ENCODE measurements at regions not wholly inside any gene's neighbourhood (a gene's known extent, or its start where the extent isn't known, plus 50 kb on each side); places are given as distances from the start of the nearest gene placed in this dataset.

DNA sequence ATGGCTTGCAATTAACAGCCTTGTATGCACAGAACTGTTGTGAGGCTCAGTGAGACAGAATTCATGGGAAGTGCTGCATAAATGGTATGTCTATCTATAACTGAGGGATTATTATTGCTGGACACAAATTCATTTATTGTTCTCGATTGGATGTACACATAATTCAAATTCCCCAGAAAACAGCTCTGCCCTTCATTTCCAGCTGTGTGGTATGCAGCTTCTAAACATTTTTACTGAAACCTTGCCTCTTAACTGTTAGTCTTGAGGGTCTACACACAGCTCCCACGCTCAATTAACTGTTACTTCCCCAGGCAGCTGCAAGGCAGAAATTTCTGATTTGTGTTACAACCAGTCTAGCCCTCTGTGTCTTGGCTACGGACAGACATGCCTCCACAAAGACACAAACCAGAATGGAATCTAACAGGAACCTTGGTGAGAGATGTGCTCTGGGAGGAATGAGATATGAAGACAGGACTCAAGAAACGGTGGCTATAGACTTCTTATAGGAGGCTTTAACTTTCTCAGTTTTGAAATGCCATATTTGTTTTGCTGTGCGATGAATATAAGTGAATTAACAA lies 139.7 kb upstream of the TBL1XR1 start:
- TF ChIP-seq, protein P1, sequence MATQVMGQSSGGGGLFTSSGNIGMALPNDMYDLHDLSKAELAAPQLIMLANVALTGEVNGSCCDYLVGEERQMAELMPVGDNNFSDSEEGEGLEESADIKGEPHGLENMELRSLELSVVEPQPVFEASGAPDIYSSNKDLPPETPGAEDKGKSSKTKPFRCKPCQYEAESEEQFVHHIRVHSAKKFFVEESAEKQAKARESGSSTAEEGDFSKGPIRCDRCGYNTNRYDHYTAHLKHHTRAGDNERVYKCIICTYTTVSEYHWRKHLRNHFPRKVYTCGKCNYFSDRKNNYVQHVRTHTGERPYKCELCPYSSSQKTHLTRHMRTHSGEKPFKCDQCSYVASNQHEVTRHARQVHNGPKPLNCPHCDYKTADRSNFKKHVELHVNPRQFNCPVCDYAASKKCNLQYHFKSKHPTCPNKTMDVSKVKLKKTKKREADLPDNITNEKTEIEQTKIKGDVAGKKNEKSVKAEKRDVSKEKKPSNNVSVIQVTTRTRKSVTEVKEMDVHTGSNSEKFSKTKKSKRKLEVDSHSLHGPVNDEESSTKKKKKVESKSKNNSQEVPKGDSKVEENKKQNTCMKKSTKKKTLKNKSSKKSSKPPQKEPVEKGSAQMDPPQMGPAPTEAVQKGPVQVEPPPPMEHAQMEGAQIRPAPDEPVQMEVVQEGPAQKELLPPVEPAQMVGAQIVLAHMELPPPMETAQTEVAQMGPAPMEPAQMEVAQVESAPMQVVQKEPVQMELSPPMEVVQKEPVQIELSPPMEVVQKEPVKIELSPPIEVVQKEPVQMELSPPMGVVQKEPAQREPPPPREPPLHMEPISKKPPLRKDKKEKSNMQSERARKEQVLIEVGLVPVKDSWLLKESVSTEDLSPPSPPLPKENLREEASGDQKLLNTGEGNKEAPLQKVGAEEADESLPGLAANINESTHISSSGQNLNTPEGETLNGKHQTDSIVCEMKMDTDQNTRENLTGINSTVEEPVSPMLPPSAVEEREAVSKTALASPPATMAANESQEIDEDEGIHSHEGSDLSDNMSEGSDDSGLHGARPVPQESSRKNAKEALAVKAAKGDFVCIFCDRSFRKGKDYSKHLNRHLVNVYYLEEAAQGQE (IDR thresholded peaks at IDR 0.05): no peak
- TF ChIP-seq EGR1 (IDR thresholded peaks at IDR 0.05; ENCODE audit: low read depth in 2 of 2) (no peak), FOXA2 (IDR thresholded peaks at IDR 0.05) (no peak), SP1 (IDR thresholded peaks at IDR 0.05) (no peak), NR2F2 (IDR thresholded peaks at IDR 0.05) (no peak), HNF4G (IDR thresholded peaks at IDR 0.05) (no peak), RAD21 (IDR thresholded peaks at IDR 0.05) (no peak), FOXA1 (IDR thresholded peaks at IDR 0.05) (no peak), JUND (IDR thresholded peaks at IDR 0.05) (no peak), YY1 (IDR thresholded peaks at IDR 0.05) (no peak), TAF1 (conservative IDR thresholded peaks at IDR 0.05) (no peak), GABPA (IDR thresholded peaks at IDR 0.05 in 1 of 2, conservative IDR thresholded peaks at IDR 0.05 in 1 of 2) (no peak), RXRA (IDR thresholded peaks at IDR 0.05) (no peak), HNF4A (conservative IDR thresholded peaks at IDR 0.05) (no peak)
- TF ChIP-seq, protein P2, sequence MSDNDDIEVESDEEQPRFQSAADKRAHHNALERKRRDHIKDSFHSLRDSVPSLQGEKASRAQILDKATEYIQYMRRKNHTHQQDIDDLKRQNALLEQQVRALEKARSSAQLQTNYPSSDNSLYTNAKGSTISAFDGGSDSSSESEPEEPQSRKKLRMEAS (IDR thresholded peaks at IDR 0.05): no peak
- TF ChIP-seq, protein P3, sequence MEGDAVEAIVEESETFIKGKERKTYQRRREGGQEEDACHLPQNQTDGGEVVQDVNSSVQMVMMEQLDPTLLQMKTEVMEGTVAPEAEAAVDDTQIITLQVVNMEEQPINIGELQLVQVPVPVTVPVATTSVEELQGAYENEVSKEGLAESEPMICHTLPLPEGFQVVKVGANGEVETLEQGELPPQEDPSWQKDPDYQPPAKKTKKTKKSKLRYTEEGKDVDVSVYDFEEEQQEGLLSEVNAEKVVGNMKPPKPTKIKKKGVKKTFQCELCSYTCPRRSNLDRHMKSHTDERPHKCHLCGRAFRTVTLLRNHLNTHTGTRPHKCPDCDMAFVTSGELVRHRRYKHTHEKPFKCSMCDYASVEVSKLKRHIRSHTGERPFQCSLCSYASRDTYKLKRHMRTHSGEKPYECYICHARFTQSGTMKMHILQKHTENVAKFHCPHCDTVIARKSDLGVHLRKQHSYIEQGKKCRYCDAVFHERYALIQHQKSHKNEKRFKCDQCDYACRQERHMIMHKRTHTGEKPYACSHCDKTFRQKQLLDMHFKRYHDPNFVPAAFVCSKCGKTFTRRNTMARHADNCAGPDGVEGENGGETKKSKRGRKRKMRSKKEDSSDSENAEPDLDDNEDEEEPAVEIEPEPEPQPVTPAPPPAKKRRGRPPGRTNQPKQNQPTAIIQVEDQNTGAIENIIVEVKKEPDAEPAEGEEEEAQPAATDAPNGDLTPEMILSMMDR (IDR thresholded peaks at IDR 0.05; ENCODE audit: low read depth, low read length, missing input control): no peak
- TF ChIP-seq, protein P4, sequence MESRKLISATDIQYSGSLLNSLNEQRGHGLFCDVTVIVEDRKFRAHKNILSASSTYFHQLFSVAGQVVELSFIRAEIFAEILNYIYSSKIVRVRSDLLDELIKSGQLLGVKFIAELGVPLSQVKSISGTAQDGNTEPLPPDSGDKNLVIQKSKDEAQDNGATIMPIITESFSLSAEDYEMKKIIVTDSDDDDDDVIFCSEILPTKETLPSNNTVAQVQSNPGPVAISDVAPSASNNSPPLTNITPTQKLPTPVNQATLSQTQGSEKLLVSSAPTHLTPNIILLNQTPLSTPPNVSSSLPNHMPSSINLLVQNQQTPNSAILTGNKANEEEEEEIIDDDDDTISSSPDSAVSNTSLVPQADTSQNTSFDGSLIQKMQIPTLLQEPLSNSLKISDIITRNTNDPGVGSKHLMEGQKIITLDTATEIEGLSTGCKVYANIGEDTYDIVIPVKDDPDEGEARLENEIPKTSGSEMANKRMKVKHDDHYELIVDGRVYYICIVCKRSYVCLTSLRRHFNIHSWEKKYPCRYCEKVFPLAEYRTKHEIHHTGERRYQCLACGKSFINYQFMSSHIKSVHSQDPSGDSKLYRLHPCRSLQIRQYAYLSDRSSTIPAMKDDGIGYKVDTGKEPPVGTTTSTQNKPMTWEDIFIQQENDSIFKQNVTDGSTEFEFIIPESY (IDR thresholded peaks at IDR 0.05): no peak
- TF ChIP-seq, protein P5, sequence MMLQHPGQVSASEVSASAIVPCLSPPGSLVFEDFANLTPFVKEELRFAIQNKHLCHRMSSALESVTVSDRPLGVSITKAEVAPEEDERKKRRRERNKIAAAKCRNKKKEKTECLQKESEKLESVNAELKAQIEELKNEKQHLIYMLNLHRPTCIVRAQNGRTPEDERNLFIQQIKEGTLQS (IDR thresholded peaks at IDR 0.05): no peak
- no peak overlapping the region for H3K27ac ChIP-seq (ENCODE audit: low read depth in 1 of 2, low read length in 2 of 2)
- H3K27me3 ChIP-seq (ENCODE audit: control insufficient read depth in 4 of 4, insufficient read depth in 4 of 4, low read length in 3 of 4): no peaks in the 10 kb centered on the region
- H3K4me1 ChIP-seq (ENCODE audit: control insufficient read depth in 4 of 4, insufficient read depth in 4 of 4, low read length in 3 of 4): peaks cover 0 to 4% (median 1%) of the 10 kb centered on the region in 4 donors
- DNase-seq (ENCODE audit: low spot score): no peak
- H3K36me3 ChIP-seq (ENCODE audit: control insufficient read depth in 4 of 4, insufficient read depth in 3 of 4, low read depth in 1 of 4, low read length in 3 of 4): no peaks in the 10 kb centered on the region
- no peak overlapping the region for H3K9ac ChIP-seq (ENCODE audit: low read depth in 1 of 2, low read length in 2 of 2)
- H3K4me3 ChIP-seq (ENCODE audit: low read depth in 1 of 3, low read length in 3 of 3): no peak overlapping the region
- no peaks in the 10 kb centered on the region for H3K9me3 ChIP-seq (ENCODE audit: control insufficient read depth in 4 of 4, low read length in 3 of 4)
- 95% methylated on average over 5 of the region's 5 CpGs for WGBS
